ENCODE measurements at regions not wholly inside any gene's neighbourhood (a gene's known extent, or its start where the extent isn't known, plus 50 kb on each side); places are given as distances from the start of the nearest gene placed in this dataset.
A peak's percentile ranks its signal among the peaks of the same experiment; 100 is the strongest.
"Not testable (repeated sequence)": the region's sequence is repeated elsewhere in the genome, so short reads cannot be mapped to it uniquely, and the experiment has no call there.

DNA sequence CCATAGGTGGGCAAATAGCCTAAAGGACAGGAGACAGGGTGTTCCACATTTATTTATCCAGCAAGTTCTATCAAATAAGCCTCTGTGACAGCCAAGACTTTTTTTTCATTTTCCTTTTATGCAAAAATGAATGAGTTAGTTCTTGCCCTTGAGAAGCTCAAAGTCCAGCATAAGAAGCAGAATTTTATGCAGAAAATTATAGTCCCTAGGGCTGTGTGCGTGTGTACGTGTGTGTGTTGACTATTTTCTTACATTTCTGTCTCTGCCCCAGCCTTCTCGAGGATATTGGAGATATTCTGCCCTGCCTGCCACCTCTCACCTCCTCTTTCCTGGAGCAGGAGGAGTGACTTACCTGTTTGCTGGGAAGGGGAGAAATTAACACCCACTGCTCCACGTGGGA is 221.9 kb downstream of the SREK1 start:
- H3K27ac Mint-ChIP-seq, result no peak overlapping the region
- no peak for ATAC-seq (ENCODE audit: low read depth in 2 of 2)
- no peaks in the 10 kb centered on the region for H3K4me1 Mint-ChIP-seq
- DNase-seq, result no peak
- no peaks in the 10 kb centered on the region for H3K36me3 Mint-ChIP-seq
- H3K27me3 Mint-ChIP-seq, result peaks cover 3 to 25% (median 20%) of the 10 kb centered on the region in 3 donors
- no peak overlapping the region for H3K4me3 Mint-ChIP-seq
- no peaks in the 10 kb centered on the region for H3K9me3 Mint-ChIP-seq

DNA sequence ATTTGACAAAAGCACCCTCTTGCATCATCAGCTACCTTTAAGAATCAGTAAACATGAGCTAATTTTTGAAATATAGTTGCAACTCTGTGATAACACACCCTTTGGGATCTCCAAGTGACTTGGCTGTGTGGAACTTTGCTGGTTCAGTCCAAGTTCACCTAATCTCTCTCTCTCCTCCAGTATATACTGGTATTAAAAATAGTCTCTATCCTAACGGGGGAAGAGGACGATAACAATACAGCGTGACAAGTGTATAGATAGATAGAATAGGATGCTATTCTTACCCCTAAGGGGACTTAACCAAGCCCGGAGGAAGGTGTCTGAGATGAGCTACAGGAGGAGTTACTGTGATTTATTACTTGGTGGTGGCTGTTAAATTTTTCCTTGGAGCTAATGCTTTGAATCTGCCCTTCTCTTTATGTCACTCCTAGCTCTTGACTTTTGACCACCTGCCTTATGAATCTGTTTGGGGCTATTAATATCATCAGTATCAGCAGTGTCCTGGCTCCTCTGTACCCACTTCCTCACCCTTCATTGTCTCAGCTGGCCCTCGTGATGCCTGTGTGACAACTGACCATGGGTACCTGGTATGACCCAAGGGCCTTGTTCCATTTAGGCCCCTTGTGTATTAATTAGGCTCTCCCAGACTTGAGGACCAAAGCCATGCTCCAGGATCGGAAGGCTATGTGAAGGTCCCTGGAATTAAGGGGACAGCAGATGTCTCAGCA is 223.9 kb downstream of the SREK1 start:
- no peak for ATAC-seq (ENCODE audit: low read depth in 2 of 2)
- Mint-ChIP-seq H3K4me1 (no peaks in the 10 kb centered on the region), H3K27ac (peak overlapping the region in 1 of 6 donors; percentile 38), H3K27me3 (peaks cover 3 to 24% (median 16%) of the 10 kb centered on the region in 3 donors), H3K9me3 (no peaks in the 10 kb centered on the region), H3K36me3 (no peaks in the 10 kb centered on the region), H3K4me3 (no peak overlapping the region)
- DNase-seq, result no peak

DNA sequence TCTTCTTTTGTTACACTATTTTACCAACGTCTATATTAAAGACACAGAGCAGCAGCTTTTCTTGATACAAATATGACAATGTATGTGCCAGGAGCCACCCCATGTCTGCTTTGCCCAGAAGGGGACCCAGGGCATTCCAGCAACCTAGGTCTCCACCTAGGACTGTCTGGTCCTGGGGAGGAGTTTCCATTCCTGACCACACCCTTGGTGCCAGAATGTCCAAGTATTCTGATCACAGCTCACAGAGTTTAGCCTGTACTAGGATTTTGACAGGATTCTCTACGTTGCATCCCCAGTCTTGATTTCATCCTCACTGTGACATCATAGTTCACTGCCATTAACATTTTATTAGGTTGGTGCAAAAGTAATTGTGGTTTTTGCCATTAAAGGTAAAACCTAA is 224.7 kb downstream of the SREK1 start:
- Mint-ChIP-seq H3K4me3 (no peak overlapping the region), H3K27me3 (peaks cover 3 to 21% (median 14%) of the 10 kb centered on the region in 3 donors), H3K27ac (no peak overlapping the region), H3K9me3 (no peaks in the 10 kb centered on the region), H3K4me1 (no peaks in the 10 kb centered on the region), H3K36me3 (no peaks in the 10 kb centered on the region)
- no peak for ATAC-seq (ENCODE audit: low read depth in 2 of 2)
- DNase-seq, result no peak

DNA sequence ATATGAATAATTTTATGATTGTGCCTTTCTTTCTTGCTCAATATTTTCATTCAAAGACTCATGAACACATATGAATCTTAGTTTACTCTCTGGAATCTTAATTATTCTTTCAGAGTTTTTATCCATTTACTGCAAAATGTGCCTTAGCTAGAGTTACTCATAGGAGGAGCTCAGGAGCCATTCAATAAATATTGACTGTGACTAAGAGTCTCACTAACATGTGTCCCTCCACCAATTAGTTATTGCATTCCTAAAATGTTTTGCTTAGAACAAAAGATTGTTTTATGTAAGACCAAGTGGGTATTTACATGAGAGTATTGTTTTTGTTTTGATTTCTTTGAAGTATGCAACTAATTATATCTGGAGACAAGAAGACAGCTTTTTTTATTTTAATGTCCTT is 218.4 kb upstream of the MAST4 start:
- Mint-ChIP-seq H3K9me3 (peaks cover 5 to 23% (median 17%) of the 10 kb centered on the region in 7 donors), H3K4me1 (no peaks in the 10 kb centered on the region), H3K36me3 (no peaks in the 10 kb centered on the region), H3K27ac (peak overlapping the region in 1 of 6 donors; percentile 37), H3K4me3 (no peak overlapping the region), H3K27me3 (peaks cover 0 to 27% (median 15%) of the 10 kb centered on the region in 3 donors)
- DNase-seq (no peak), ATAC-seq (ENCODE audit: low read depth in 2 of 2) (no peak)

DNA sequence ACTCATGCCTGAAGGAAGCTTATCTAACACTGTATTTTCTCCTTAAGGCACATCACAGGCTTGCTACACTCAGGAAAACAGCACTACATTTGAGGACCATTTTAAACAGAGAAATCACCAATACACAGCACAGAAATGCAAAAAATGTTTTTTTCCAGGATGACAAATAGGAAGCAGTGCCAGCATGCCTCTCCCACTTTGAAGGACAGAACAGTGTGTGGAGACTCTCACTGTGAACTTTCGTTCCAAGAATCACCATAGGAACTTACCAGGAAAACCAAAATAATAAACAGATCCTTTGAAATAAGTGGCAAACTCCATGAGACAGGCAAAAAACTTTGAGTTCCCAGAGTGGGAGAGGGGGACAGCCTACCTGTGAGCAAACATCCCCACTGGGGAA is 217.8 kb upstream of the MAST4 start:
- peaks cover 0 to 27% (median 15%) of the 10 kb centered on the region in 3 donors for H3K27me3 Mint-ChIP-seq
- H3K4me3 Mint-ChIP-seq, result no peak overlapping the region
- peaks cover 5 to 23% (median 17%) of the 10 kb centered on the region in 7 donors for H3K9me3 Mint-ChIP-seq
- ATAC-seq (ENCODE audit: low read depth in 2 of 2) (no peak), DNase-seq (no peak)
- H3K36me3 Mint-ChIP-seq, result no peaks in the 10 kb centered on the region
- peak overlapping the region in 1 of 6 donors; percentile 13 for H3K27ac Mint-ChIP-seq
- no peaks in the 10 kb centered on the region for H3K4me1 Mint-ChIP-seq

DNA sequence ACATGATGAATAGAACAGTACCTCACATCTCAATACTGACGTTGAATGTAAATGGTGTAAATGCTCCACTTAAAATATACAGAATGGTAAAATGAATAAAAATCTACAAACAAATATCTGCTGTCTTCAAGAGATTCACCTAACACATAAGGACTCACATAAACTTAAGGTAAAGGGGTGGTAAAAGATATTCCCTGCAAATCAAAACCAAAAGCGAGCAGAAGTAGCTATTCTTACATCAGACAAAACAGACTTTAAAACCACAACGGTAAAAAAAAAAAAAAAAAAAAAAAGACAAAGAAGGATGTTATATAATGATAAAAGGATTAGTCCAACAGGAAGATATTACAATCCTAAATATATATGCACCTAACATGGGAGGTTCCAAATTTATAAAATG is 214.0 kb upstream of the MAST4 start:
- no peaks in the 10 kb centered on the region for H3K4me1 Mint-ChIP-seq
- ATAC-seq (ENCODE audit: low read depth in 2 of 2) (no peak), DNase-seq (no peak)
- H3K9me3 Mint-ChIP-seq, result peaks cover 6 to 26% (median 17%) of the 10 kb centered on the region in 7 donors
- H3K27me3 Mint-ChIP-seq, result peaks cover 0 to 17% (median 15%) of the 10 kb centered on the region in 3 donors
- peaks cover 0 to 2% of the 10 kb centered on the region in 2 donors for H3K36me3 Mint-ChIP-seq
- H3K4me3 Mint-ChIP-seq, result no peak overlapping the region
- H3K27ac Mint-ChIP-seq, result no peak overlapping the region

DNA sequence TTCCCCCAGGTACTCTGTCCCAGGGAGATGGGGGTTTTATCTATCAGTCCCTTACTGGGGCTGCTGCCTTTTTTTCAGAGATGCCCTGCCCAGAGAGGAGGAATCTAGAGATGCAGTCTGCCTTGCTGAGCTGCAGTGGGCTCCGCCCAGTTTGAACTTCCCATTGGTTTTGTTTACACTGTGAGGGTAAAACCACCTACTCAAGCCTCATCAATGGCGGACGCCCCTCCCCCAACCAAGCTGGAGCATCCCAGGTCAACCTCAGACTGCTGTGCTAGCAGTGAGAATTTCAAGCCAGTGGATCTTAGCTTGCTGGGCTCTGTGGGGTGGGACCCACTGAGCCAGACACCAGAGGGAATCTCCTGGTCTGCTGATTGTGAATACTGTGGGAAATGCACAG is 191.0 kb upstream of the MAST4 start:
- not testable (repeated sequence) for H3K9me3 Mint-ChIP-seq; H3K36me3 Mint-ChIP-seq; H3K27ac Mint-ChIP-seq; H3K4me3 Mint-ChIP-seq; DNase-seq; H3K4me1 Mint-ChIP-seq; ATAC-seq (ENCODE audit: low read depth in 2 of 2)
- H3K27me3 Mint-ChIP-seq, result peaks cover 5 to 12% (median 9%) of the 10 kb centered on the region in 3 donors

DNA sequence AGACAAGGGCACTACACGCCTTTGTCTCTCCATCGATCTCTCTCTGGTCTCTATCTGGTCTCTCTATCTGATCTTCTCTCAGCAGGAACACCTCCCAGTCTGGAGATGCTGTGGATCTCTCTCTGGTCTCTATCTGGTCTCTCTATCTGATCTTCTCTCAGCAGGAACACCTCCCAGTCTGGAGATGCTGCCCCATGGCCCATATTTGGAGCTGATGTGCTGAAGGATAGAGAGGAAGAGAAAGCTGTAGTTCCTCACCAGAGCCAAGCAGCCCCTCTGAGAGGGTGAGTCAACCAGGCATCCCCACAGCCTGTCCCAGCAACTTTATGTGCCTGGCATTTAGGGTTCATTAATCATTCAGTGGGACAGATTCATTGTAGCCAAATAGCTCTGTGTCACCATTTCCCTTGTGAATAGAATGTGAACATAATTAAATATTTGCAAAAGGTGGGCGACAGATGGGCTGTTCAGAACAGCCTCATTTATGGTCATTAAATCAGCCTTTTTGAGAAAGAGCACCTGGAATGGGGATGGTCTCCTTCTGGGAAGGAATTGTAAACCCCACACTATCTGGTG is 189.3 kb upstream of the MAST4 start:
- Mint-ChIP-seq H3K4me1 (no peaks in the 10 kb centered on the region), H3K36me3 (no peaks in the 10 kb centered on the region), H3K9me3 (peaks cover 0 to 10% (median 4%) of the 10 kb centered on the region in 7 donors), H3K27ac (no peak overlapping the region), H3K4me3 (no peak overlapping the region), H3K27me3 (peaks cover 5 to 12% (median 9%) of the 10 kb centered on the region in 3 donors)
- ATAC-seq (ENCODE audit: low read depth in 2 of 2), result no peak
- no peak for DNase-seq

DNA sequence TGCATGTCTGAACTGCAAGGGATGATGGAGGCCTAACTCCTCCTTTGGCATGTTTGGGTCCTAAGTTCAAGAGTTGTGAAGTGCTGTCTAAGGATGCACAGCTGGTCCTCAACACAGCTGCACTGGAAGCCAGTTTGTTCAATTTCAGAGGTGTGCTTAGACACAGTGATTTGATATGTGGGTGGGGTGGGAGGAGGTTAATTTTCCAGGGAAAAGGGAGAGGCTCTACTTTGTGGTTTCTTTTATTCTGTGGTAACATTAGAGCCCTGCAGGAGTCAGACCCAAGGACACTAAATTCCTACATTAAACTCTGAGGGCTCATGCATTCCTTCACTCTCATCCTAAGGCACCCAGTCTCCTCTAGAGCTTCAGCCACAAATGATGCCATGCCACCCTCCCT is 188.4 kb upstream of the MAST4 start:
- Mint-ChIP-seq H3K27me3 (peaks cover 5 to 12% (median 9%) of the 10 kb centered on the region in 3 donors), H3K27ac (no peak overlapping the region), H3K9me3 (peaks cover 0 to 10% (median 4%) of the 10 kb centered on the region in 7 donors), H3K4me3 (no peak overlapping the region), H3K4me1 (no peaks in the 10 kb centered on the region), H3K36me3 (no peaks in the 10 kb centered on the region)
- ATAC-seq (ENCODE audit: low read depth in 2 of 2) (no peak), DNase-seq (no peak)

DNA sequence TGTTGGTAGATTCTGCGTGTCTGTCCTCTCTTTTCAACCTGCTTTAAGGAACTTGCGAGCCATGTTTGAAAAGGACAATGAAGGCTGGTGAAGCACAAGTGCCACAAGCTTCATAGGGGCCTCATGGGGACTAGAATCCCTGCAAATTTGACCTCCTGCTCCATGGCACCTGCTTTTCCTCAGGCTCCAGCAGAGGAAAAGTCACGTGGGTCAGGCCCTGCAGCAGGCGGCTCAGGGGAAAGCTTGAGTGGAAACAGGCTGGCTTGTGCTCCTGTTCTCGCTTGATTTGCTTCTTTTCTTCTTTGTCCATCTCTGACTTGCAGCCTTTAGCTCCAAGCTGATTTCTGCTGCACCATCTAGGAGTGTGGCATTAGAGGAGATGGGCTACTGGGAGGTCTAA is 187.6 kb upstream of the MAST4 start:
- no peaks in the 10 kb centered on the region for H3K4me1 Mint-ChIP-seq
- peaks cover 0 to 10% (median 4%) of the 10 kb centered on the region in 7 donors for H3K9me3 Mint-ChIP-seq
- ATAC-seq (ENCODE audit: low read depth in 2 of 2), result no peak
- no peaks in the 10 kb centered on the region for H3K36me3 Mint-ChIP-seq
- peaks cover 6 to 12% (median 9%) of the 10 kb centered on the region in 3 donors for H3K27me3 Mint-ChIP-seq
- H3K4me3 Mint-ChIP-seq, result no peak overlapping the region
- no peak for DNase-seq
- no peak overlapping the region for H3K27ac Mint-ChIP-seq

DNA sequence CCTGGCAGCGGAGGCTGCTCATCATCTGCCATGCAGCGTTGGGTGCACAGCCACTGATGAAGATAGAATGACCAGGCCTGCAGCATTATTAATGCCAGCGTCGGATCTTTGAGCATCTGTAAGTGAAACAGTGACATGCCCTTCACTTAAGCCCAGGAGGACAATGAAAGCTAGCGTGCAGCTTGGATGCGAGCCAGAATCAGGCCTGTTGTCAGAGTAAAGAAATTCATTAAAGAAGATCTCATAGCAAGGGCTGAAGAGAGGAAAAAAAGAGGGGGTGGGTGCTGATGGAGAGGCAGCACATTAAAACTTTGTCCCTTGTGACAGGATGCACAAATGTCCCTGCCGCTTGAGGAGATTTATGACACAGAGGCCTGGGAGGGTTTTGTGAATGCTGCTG is 186.1 kb upstream of the MAST4 start:
- ATAC-seq (ENCODE audit: low read depth in 2 of 2) (no peak), DNase-seq (no peak)
- no peaks in the 10 kb centered on the region for H3K4me1 Mint-ChIP-seq
- no peak overlapping the region for H3K4me3 Mint-ChIP-seq
- peaks cover 6 to 19% (median 11%) of the 10 kb centered on the region in 3 donors for H3K27me3 Mint-ChIP-seq
- peaks cover 0 to 6% (median 2%) of the 10 kb centered on the region in 7 donors for H3K9me3 Mint-ChIP-seq
- H3K27ac Mint-ChIP-seq, result no peak overlapping the region
- no peaks in the 10 kb centered on the region for H3K36me3 Mint-ChIP-seq

DNA sequence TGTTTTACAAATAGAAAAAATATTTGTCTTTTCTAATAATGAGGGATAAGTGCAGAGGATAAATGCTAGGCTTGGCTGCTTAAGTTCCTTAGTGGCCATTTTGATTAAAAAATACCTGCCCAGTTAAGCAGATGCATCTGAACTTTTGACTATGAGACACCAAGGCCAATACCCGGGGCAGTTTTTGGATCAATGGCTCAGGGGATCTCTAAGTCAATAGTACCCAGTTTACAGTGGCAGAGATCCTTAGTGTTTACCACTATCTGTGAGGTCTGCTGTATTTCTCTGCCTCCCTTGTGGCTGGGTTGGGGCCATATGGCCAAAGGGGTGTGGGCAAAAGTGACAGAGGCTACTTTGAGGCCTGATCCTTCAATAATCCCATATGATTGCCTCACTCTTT is 184.5 kb upstream of the MAST4 start:
- peaks cover 0 to 6% (median 6%) of the 10 kb centered on the region in 3 donors for H3K4me1 Mint-ChIP-seq
- no peak overlapping the region for H3K27ac Mint-ChIP-seq
- H3K4me3 Mint-ChIP-seq, result no peak overlapping the region
- DNase-seq, result no peak
- H3K27me3 Mint-ChIP-seq, result peaks cover 2 to 19% (median 11%) of the 10 kb centered on the region in 3 donors
- ATAC-seq (ENCODE audit: low read depth in 2 of 2), result no peak
- H3K36me3 Mint-ChIP-seq, result no peaks in the 10 kb centered on the region
- H3K9me3 Mint-ChIP-seq, result peaks cover 0 to 6% (median 2%) of the 10 kb centered on the region in 7 donors

DNA sequence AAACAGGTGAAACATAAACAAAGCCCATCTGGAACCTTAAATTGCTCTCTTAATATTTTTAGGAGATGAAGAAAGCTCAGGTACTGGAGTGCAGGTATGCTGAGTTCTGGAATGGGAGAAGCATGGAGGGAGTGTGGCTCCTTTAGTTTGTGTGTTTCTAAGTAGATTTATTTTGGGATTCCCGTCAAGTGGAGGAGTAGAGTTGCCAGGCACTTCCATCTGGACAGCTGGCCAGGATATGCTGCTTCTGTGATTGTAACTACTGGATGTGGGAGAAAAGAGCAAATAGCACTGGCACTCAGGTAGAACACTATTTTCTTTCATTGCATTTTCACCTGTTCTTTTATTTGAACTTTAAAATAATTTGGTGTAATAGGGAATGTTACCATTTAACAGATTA is 182.3 kb upstream of the MAST4 start:
- Mint-ChIP-seq H3K36me3 (no peaks in the 10 kb centered on the region), H3K27ac (no peak overlapping the region), H3K9me3 (peaks cover 0 to 9% (median 0%) of the 10 kb centered on the region in 7 donors), H3K4me1 (peaks cover 0 to 11% (median 6%) of the 10 kb centered on the region in 3 donors), H3K4me3 (no peak overlapping the region), H3K27me3 (peaks cover 0 to 11% (median 9%) of the 10 kb centered on the region in 3 donors)
- no peak for ATAC-seq (ENCODE audit: low read depth in 2 of 2)
- no peak for DNase-seq

DNA sequence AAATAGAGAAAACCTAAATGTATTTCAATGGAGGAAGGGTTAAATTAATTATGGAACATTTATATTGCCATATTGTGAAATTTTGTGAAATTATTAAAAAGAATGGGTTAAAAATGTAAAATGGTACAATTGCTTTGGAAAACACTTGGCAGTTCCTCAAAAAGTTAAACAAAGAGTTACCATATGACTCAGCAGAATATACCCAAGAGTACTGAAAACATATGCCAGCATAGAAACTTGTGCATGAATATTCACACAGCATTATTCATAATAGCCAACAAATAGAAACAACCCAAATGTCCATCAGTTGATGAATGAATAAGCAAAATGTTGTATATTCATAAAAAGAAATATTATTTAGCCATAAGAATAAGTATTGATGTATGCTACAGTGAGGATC is 181.0 kb upstream of the MAST4 start:
- ATAC-seq (ENCODE audit: low read depth in 2 of 2) (no peak), DNase-seq (no peak)
- Mint-ChIP-seq H3K4me1 (peaks cover 0 to 11% (median 6%) of the 10 kb centered on the region in 3 donors), H3K9me3 (peaks cover 0 to 12% (median 0%) of the 10 kb centered on the region in 7 donors), H3K27me3 (peaks cover 0 to 11% (median 9%) of the 10 kb centered on the region in 3 donors), H3K4me3 (no peak overlapping the region), H3K36me3 (no peaks in the 10 kb centered on the region), H3K27ac (no peak overlapping the region)

All from naive B cell (primary cell).